ENCODE measurements at regions not wholly inside any gene's neighbourhood (a gene's known extent, or its start where the extent isn't known, plus 50 kb on each side); places are given as distances from the start of the nearest gene placed in this dataset.

- DNase-seq (ENCODE audit: low read depth): no peak
Observed at GRCh38 chr18:4573735-4574134, 118.6 kb upstream of the DLGAP1 start.

DNA sequence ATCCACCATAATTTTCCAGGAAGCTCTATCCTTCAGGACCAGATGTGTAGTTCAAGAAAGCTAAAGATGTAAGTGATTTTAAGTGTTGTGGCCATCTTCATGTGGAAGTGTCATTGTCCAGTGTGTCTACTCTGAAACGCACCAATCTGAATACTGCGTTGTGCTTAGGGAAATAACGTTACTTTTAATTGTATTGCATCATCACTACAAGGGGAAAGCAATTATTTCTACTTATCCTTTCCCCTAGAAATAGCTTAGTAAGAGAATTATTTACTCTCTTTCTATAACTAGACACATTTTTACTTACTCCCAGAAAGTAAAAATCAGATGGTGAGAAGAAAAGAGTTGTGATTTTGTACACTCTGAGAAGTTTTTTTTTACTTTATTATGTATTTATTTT lies 102.4 kb upstream of the DLGAP1 start:
- DNase-seq (ENCODE audit: low read depth): no peak
- H3K4me3 ChIP-seq (ENCODE audit: low read depth, low read length): no peak overlapping the region
- no peak for TF ChIP-seq CTCF (conservative IDR thresholded peaks at IDR 0.05; ENCODE audit: low read depth, low read length)

More at GRCh38 chr18:4573735-4574134, 118.6 kb upstream of the DLGAP1 start:
- H3K4me3 ChIP-seq (ENCODE audit: low read depth, low read length): no peak overlapping the region
- TF ChIP-seq CTCF (conservative IDR thresholded peaks at IDR 0.05; ENCODE audit: low read depth, low read length): no peak

GRCh38 chr18:4551001-4551360 lies 95.9 kb upstream of the DLGAP1 start:
- no peak overlapping the region for H3K4me3 ChIP-seq (ENCODE audit: low read depth, low read length)
- TF ChIP-seq CTCF (conservative IDR thresholded peaks at IDR 0.05; ENCODE audit: low read depth, low read length): no peak
- no peak for DNase-seq (ENCODE audit: low read depth)

GRCh38 chr18:4549164-4549872 lies 94.2 kb upstream of the DLGAP1 start:
- no peak overlapping the region for H3K4me3 ChIP-seq (ENCODE audit: low read depth, low read length)
- DNase-seq (ENCODE audit: low read depth): no peak
- TF ChIP-seq CTCF (conservative IDR thresholded peaks at IDR 0.05; ENCODE audit: low read depth, low read length): no peak

DNA sequence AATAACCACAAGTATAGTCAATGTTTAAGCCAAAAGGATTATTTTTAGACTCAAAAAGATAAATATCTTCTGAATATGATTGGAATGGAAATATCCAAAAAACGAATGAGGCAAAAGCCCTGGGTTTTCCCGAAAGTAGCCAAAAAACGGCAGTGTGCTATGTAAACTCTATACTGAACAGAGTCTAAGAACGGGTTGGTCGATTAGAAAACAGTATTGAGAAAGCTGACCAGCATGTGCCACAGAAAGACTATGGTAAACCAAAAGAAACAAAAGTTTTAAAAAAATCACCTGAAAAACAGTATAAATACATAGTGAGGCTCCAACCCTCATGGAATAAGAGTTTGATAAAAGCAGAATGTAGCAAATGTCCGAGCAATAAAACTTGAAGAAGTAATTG lies 92.0 kb upstream of the DLGAP1 start:
- DNase-seq (ENCODE audit: low read depth): no peak
- TF ChIP-seq CTCF (conservative IDR thresholded peaks at IDR 0.05; ENCODE audit: low read depth, low read length): no peak
- no peak overlapping the region for H3K4me3 ChIP-seq (ENCODE audit: low read depth, low read length)

DNA sequence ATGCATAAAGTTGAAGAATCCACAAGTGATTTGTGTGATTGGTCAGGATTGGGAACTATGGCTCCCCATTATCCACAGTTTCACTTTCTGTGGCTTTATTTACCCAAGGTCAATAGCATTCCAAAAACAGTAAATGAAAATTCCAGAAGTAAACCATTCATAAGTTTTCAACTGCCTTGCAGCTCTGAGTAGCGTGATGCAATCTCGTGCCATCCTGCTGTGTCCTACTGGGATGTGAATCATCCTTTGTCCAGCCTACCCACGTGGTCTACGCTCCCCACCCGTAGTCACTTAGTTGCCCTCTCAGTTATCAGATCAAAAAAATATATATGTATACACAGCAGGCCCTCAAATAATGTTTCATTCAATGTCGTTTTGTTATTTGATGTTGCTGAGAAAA lies 89.0 kb upstream of the DLGAP1 start:
- DNase-seq (ENCODE audit: low read depth): peak; percentile 0
- no peak overlapping the region for H3K4me3 ChIP-seq (ENCODE audit: low read depth, low read length)
- TF ChIP-seq CTCF (conservative IDR thresholded peaks at IDR 0.05; ENCODE audit: low read depth, low read length): no peak

DNA sequence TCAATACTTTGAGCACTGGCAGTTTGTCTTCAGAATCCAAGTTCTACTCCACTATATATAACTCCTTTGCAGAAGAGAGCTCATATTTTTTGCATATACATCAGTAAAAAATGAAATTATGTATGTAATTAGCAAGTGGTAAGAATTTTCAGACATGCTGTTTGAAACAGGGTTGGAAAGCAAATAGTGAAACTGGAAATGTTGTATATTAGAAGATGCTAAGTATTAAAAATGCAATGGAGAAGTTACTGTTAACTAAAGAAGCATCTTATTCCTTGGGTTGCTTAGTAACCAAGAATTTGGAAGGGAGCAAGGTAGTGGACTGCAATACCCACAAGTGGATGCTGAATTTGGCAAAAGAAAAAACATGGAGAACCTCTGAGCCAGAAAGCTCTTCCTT lies 88.6 kb upstream of the DLGAP1 start:
- TF ChIP-seq CTCF (conservative IDR thresholded peaks at IDR 0.05; ENCODE audit: low read depth, low read length): no peak
- DNase-seq (ENCODE audit: low read depth): no peak
- no peak overlapping the region for H3K4me3 ChIP-seq (ENCODE audit: low read depth, low read length)

Measured in choroid plexus epithelial cell (primary cell).